Activated T-helper 2 cell treated with anti-CD3 and anti-CD28 coated beads, Interferon-gamma antibody, Interleukin-2, Interleukin-4, amounts not matched to agents 10 μg/mL and 5 μg/mL and 100 μg/mL, durations not matched to agents 14 hours and 24 hours and 36 hours (primary cell): ENCODE measurements at regions not wholly inside any gene's neighbourhood (a gene's known extent, or its start where the extent isn't known, plus 50 kb on each side); places are given as distances from the start of the nearest gene placed in this dataset.

Experiments used
- DNase-seq: peaks from one replicate; pipeline ENCODE4 v3.0.0; 2021; ENCODE audit warnings: low spot score
- H3K27ac Mint-ChIP-seq: one replicate; pipeline ENCODE4 v1.8.0; 2021; ENCODE audit warnings: mixed read lengths
- H3K27me3 Mint-ChIP-seq: one replicate; pipeline ENCODE4 v1.8.0; 2021; ENCODE audit warnings: low read depth, mixed read lengths
- H3K36me3 Mint-ChIP-seq: one replicate; pipeline ENCODE4 v1.8.0; 2021; ENCODE audit warnings: low read depth, mixed read lengths
- H3K4me1 Mint-ChIP-seq: one replicate; pipeline ENCODE4 v1.8.0; 2021; ENCODE audit warnings: low read depth, mixed read lengths
- H3K4me3 Mint-ChIP-seq: one replicate; pipeline ENCODE4 v1.8.0; 2021; ENCODE audit warnings: low read depth, mild to moderate bottlenecking, moderate library complexity, mixed read lengths
- H3K9me3 Mint-ChIP-seq: one replicate; pipeline ENCODE4 v1.8.0; 2021; ENCODE audit warnings: mixed read lengths
- intact Hi-C: fragments of 100-400 bp; cut with micrococcal nuclease; formaldehyde crosslinking; loops from one replicate; pipeline ENCODE4 v1.15.1; 2023

GRCh38 chr2:71743995-71744675, 290.8 kb downstream of the DYSF start:
- intact Hi-C loops: no loop called here
- no peak overlapping the region for H3K4me3 Mint-ChIP-seq
- no peaks in the 10 kb centered on the region for H3K9me3 Mint-ChIP-seq

GRCh38 chr2:71742953-71743601, 289.7 kb downstream of the DYSF start:
- H3K27me3 Mint-ChIP-seq: no peaks in the 10 kb centered on the region
- H3K27ac Mint-ChIP-seq: no peak overlapping the region
- H3K4me3 Mint-ChIP-seq: no peak overlapping the region
- H3K36me3 Mint-ChIP-seq: no peaks in the 10 kb centered on the region
- no peak for DNase-seq
- no peaks in the 10 kb centered on the region for H3K4me1 Mint-ChIP-seq
- H3K9me3 Mint-ChIP-seq: no peaks in the 10 kb centered on the region
- intact Hi-C loops: no loop called here

More at GRCh38 chr2:71743995-71744675, 290.8 kb downstream of the DYSF start:
- Mint-ChIP-seq H3K4me1 (no peaks in the 10 kb centered on the region), H3K27ac (no peak overlapping the region), H3K36me3 (no peaks in the 10 kb centered on the region), H3K27me3 (no peaks in the 10 kb centered on the region)
- no peak for DNase-seq

GRCh38 chr2:71736986-71737385, 283.6 kb downstream of the DYSF start:
- H3K27me3 Mint-ChIP-seq: no peaks in the 10 kb centered on the region
- no peaks in the 10 kb centered on the region for H3K4me1 Mint-ChIP-seq
- intact Hi-C loops: no loop called here
- H3K27ac Mint-ChIP-seq: no peak overlapping the region
- no peak for DNase-seq
- no peaks in the 10 kb centered on the region for H3K36me3 Mint-ChIP-seq
- no peak overlapping the region for H3K4me3 Mint-ChIP-seq
- no peaks in the 10 kb centered on the region for H3K9me3 Mint-ChIP-seq

GRCh38 chr2:71736091-71736861, 282.9 kb downstream of the DYSF start:
- intact Hi-C loops: no loop called here
- no peak overlapping the region for H3K27ac Mint-ChIP-seq
- H3K4me1 Mint-ChIP-seq: no peaks in the 10 kb centered on the region
- DNase-seq: no peak
- no peaks in the 10 kb centered on the region for H3K36me3 Mint-ChIP-seq
- H3K27me3 Mint-ChIP-seq: no peaks in the 10 kb centered on the region
- no peak overlapping the region for H3K4me3 Mint-ChIP-seq
- no peaks in the 10 kb centered on the region for H3K9me3 Mint-ChIP-seq
